Colonic mucosa (tissue), 4 donors: ENCODE measurements at regions not wholly inside any gene's neighbourhood (a gene's known extent, or its start where the extent isn't known, plus 50 kb on each side); places are given as distances from the start of the nearest gene placed in this dataset.

Experiments used
- DNase-seq: peaks from one replicate; pipeline ENCODE4 v3.0.0-alpha.2; 2020
- H3K27ac ChIP-seq: fragments of 200-600 bp; one replicate; pipeline ENCODE4 v1.8.0; 2021
- H3K27me3 ChIP-seq: fragments of 200-600 bp; one replicate; pipeline ENCODE4 v1.8.0; 2021
- H3K36me3 ChIP-seq: fragments of 200-600 bp; one replicate; pipeline ENCODE4 v1.8.0; 2021
- H3K4me1 ChIP-seq: fragments of 200-600 bp; one replicate; pipeline ENCODE4 v1.8.0; 2021; ENCODE audit warnings: mild to moderate bottlenecking
- H3K4me3 ChIP-seq: fragments of 200-600 bp; one replicate; pipeline ENCODE4 v1.8.0; 2021
- H3K9ac ChIP-seq, 2 donors: one replicate each; pipeline ENCODE4 v1.7.0; 2013; ENCODE audit warnings: control low read depth in 2 of 2, low read depth in 2 of 2, low read length in 2 of 2
- H3K9me3 ChIP-seq: fragments of 200-600 bp; one replicate; pipeline ENCODE4 v1.8.0; 2021
- CTCF ChIP-seq: fragments of 200-600 bp; IDR thresholded peaks from one replicate; pipeline ENCODE4 v1.8.0; 2022; ENCODE audit warnings: antibody characterized with exemption, mild to moderate bottlenecking
- intact Hi-C: fragments of 100-400 bp; cut with DNase I; formaldehyde crosslinking; loops from one replicate; pipeline ENCODE4 v1.14.1; 2022
- donor health status: healthy.
- donor health status: DM: no; HTN: no; CAD: no.
- donor health status: DM: no; HTN: no; CAD: no.

- H3K36me3 ChIP-seq, result no peaks in the 10 kb centered on the region
- no peak for TF ChIP-seq CTCF
- no peak overlapping the region for H3K27ac ChIP-seq
- DNase-seq, result no peak
- H3K9me3 ChIP-seq, result no peaks in the 10 kb centered on the region
- intact Hi-C loops, result loop anchor here (5.0 kb wide), 1 partner anchor 205 kb away; no protein-coding TSS in a partner anchor
- no peak overlapping the region for H3K4me3 ChIP-seq
- no peaks in the 10 kb centered on the region for H3K27me3 ChIP-seq
- H3K4me1 ChIP-seq, result no peaks in the 10 kb centered on the region
- H3K9ac ChIP-seq, result no peak overlapping the region
These were observed 152.8 kb downstream of the PRELID2 start for GRCh38 chr5:145682197-145682899.

GRCh38 chr5:145681686-145682085 is 153.5 kb downstream of the PRELID2 start:
- intact Hi-C loops, result loop anchor here (5.0 kb wide), 1 partner anchor 206 kb away; no protein-coding TSS in a partner anchor
- Histone ChIP-seq H3K4me1 (no peaks in the 10 kb centered on the region), H3K27ac (no peak overlapping the region), H3K36me3 (no peaks in the 10 kb centered on the region), H3K9me3 (no peaks in the 10 kb centered on the region), H3K4me3 (no peak overlapping the region), H3K27me3 (no peaks in the 10 kb centered on the region), H3K9ac (no peak overlapping the region)
- peak; percentile 60 for TF ChIP-seq CTCF
- peak; percentile 76 for DNase-seq

GRCh38 chr5:145681216-145681615 is 153.9 kb downstream of the PRELID2 start:
- Histone ChIP-seq H3K27ac (no peak overlapping the region), H3K4me1 (no peaks in the 10 kb centered on the region), H3K4me3 (no peak overlapping the region), H3K9ac (no peak overlapping the region), H3K9me3 (no peaks in the 10 kb centered on the region), H3K27me3 (no peaks in the 10 kb centered on the region), H3K36me3 (no peaks in the 10 kb centered on the region)
- TF ChIP-seq CTCF, result no peak
- no peak for DNase-seq
- intact Hi-C loops, result loop anchor here (5.0 kb wide), 1 partner anchor 206 kb away; no protein-coding TSS in a partner anchor

GRCh38 chr5:145680767-145681166 is 154.4 kb downstream of the PRELID2 start:
- Histone ChIP-seq H3K9ac (no peak overlapping the region), H3K9me3 (no peaks in the 10 kb centered on the region), H3K27ac (no peak overlapping the region), H3K27me3 (no peaks in the 10 kb centered on the region), H3K36me3 (no peaks in the 10 kb centered on the region), H3K4me1 (no peaks in the 10 kb centered on the region), H3K4me3 (no peak overlapping the region)
- DNase-seq, result no peak
- TF ChIP-seq CTCF, result no peak
- intact Hi-C loops, result loop anchor here (5.0 kb wide), 1 partner anchor 207 kb away; no protein-coding TSS in a partner anchor

- DNase-seq, result no peak
- Histone ChIP-seq H3K9me3 (no peaks in the 10 kb centered on the region), H3K9ac (no peak overlapping the region), H3K4me1 (no peaks in the 10 kb centered on the region), H3K4me3 (no peak overlapping the region), H3K36me3 (no peaks in the 10 kb centered on the region), H3K27me3 (no peaks in the 10 kb centered on the region), H3K27ac (no peak overlapping the region)
- TF ChIP-seq CTCF, result no peak
- intact Hi-C loops, result loop anchor here (5.0 kb wide), 1 partner anchor 207 kb away; no protein-coding TSS in a partner anchor
These were observed 155.0 kb downstream of the PRELID2 start for GRCh38 chr5:145680169-145680568.
